GM18511 (cell line): ENCODE measurements at regions not wholly inside any gene's neighbourhood (a gene's known extent, or its start where the extent isn't known, plus 50 kb on each side); places are given as distances from the start of the nearest gene placed in this dataset.

ENCODE experiments used
- ATAC-seq: cut with Tn5 transposase; IDR thresholded peaks from one replicate; pipeline ENCODE4 v1.9.1; 2021; ENCODE audit warnings: mild to moderate bottlenecking, moderate library complexity; ENCODE audit not compliant: unreplicated experiment

DNA sequence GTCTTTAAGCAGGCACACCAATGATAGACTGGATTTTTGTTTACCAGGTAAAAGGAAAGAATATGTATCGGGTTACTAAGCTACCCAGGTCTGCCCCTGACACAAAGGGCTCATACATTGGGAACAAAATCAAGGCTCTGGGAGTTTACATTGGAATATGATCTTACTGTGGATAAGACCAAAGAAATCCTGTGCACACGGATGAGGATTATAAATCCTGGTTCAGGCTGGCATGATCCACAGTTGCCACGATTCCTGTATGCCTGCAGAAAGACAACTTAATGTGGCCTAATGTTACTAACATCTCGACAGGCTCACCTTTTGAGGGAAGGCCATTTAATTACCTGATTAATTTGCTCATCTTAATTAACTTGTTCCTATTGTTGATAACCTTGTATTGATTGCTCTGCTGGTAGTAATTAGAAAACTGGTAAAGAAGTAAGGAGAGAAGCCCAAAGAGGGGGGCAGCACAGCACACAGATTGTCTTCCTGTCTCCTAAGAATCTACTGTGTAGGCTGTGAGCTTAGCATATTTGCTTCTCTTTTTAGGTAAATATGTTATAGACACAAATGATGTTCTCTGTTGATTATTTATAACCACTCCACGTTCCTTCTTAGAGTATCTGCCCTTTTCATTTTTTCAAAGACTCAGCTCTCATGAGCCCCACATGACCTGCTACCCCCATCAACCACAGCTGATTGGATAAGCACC lies 51.0 kb upstream of the TOX3 start:
- ATAC-seq: no peak

DNA sequence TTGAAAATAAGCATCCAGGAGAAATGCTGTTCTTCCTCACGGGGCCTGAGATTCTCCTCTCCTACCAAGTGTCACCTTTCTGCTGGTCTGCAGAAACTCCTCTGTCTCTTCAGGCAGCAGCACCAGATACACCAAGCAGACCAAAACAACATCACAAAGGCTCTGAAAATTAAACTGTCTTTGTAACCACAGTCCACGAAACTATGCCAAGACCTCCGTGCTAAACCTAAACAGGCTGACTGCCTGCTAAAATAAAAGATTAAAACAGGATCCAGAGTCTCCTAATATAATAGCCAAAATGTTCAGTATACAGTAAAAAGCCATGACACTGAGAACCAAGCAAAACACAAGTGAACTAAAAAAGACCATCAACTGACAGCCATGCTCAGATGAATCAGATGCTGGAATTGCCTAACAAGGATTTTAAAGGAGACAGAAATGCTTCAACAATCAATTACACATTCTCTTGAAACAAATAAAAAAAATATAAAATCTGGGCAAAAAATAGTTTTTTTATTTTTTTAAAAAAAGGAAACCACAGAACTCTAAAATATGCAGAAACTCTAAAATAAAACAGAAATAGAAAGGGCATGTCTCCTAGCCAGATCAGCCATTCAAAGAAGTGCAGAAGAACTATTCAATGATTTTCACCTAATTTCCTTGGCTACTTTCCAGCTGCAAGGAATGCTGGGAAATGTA lies 50.3 kb upstream of the TOX3 start:
- ATAC-seq: no peak
